ENCODE measurements at regions not wholly inside any gene's neighbourhood (a gene's known extent, or its start where the extent isn't known, plus 50 kb on each side); places are given as distances from the start of the nearest gene placed in this dataset.

GRCh38 chr2:16008331-16008850 is 68.0 kb downstream of the MYCN start:
- DNase-seq: no peak

- no peak for DNase-seq
These were observed 67.0 kb downstream of the MYCN start for GRCh38 chr2:16007167-16007934.

GRCh38 chr2:16006537-16007166 is 66.3 kb downstream of the MYCN start:
- no peak for DNase-seq

GRCh38 chr2:16005816-16006536 is 65.6 kb downstream of the MYCN start:
- no peak for DNase-seq

GRCh38 chr2:16005389-16005788 is 65.0 kb downstream of the MYCN start:
- no peak for DNase-seq

- DNase-seq: no peak
These were observed 63.5 kb downstream of the MYCN start for GRCh38 chr2:16003809-16004208.

GRCh38 chr2:16003152-16003551 is 62.8 kb downstream of the MYCN start:
- DNase-seq: no peak

GRCh38 chr2:16002575-16002974 is 62.2 kb downstream of the MYCN start:
- no peak for DNase-seq

GRCh38 chr2:16002144-16002543 is 61.8 kb downstream of the MYCN start:
- no peak for DNase-seq

GRCh38 chr2:16000642-16001041 is 60.3 kb downstream of the MYCN start:
- no peak for DNase-seq

GRCh38 chr2:15999596-16000469 is 59.5 kb downstream of the MYCN start:
- no peak for DNase-seq

- no peak for DNase-seq
These were observed 57.5 kb downstream of the MYCN start for GRCh38 chr2:15997728-15998280.

- DNase-seq: no peak
These were observed 56.4 kb downstream of the MYCN start for GRCh38 chr2:15996536-15997423.
